ENCODE measurements at regions not wholly inside any gene's neighbourhood (a gene's known extent, or its start where the extent isn't known, plus 50 kb on each side); places are given as distances from the start of the nearest gene placed in this dataset.

DNA sequence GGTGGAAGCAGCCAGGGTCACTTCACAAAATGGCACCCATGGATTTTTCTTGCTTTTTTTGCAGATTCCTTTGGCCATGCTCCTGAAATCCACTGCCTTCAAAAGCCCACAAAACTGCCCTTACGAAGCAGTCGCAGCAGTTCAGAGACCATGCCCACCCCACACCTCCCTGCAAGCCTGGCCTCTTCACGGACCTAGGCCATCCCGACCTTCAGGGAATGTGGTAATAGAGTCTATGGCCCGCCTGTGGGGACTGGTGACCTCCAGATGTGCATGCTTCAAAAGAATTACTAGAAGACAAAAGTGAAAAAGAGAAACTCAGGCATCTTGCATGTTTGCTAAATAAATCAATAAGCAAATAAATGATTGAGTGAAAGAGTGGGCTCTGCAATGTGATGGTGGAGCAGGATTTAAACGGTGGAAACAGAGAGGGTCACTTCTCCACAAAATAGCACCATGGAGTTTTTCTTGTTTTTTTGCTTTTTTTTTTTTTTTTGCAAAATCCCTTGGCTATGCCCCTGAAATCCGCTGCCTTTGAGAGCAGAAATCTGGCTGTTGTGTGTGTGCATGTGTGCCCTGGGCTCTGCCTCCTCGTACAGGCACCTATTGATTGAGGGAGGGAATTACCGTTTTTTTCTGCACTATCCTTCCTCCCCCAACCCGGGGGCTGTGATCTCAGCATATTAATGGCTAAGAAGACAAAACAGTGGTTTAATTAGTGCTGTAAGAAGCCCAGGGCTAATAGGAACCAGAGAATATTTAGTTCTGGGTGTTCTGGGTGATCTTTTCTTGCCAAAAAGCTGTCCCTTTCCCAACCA lies 107.4 kb downstream of the PXDC1 start:
- DNase-seq = peak in 2 of 58 donors; percentile 26 to 40

DNA sequence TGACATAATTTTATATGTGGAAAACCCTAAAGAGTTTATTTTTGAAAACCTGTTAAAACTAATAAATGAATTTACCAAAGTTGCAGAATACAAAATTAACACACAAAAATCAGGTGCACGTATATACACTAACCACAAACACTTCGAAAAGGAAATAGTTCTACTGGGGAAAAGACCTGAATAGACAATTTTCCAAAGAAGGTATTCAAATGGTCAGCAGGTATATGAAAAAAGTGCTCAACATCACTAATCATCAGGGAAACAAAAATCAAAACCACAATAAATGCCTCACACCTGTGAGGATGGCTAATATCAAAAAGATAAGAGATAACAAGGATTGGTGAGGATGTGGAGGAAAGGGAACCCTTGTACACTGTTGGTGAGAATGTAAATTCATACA lies 110.6 kb downstream of the PXDC1 start:
- no peak for DNase-seq

DNA sequence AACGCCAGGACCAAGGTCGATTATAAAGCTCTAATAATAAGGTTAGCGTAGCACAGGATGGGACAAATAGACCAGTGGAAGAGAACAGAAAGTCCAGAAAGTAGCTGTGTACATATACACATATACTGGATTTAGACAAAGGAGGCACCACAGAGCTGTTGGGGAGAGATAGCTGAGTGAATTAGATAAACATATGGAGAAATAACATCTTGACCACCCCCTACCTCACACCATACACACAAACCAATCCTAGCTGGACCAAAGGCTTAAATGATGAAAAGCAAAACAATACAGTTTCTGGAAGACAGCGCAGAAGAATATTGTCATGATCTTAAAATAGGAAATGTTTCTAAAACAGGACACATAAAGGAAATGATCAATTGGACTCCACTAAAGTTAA lies 112.9 kb downstream of the PXDC1 start:
- no peak for DNase-seq

DNA sequence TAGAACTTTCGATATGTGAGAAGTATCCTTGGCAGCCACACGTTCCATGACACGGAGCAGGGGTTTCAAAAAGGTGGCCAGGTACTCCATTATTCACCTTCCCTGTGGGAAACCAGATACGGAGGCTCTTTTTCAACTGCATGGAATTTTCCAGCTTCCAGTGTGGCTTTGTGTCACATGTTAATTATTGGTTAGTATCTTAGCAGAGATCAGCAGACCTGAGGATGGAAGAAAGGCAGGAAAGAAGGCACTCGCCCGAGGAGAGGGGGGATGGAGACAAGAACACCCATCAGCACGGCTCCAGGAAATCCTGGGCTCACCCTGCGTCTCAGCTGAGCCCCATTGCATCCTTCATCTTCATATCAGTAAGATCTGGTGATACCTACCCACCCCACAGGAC lies 115.5 kb downstream of the PXDC1 start:
- no peak for DNase-seq

DNA sequence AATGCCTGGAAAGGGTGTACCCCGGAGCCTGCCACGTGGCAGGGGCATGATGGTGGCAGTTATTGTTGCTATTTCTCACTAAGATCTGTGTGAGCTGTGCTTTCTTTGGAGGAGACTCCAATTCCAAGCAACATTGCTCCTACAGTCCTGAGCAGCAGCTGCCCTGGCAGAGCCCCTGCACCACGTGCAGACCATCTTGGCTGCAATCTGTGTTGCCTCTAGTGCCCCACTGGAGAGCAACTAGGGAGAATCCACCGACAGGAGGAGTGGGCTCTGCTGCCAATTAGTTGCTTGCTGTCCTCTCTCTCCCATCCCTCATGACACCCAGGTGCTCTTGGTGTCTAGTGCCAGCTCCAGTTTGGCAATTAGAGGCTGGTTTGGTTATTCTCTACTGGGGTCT lies 116.0 kb downstream of the PXDC1 start:
- DNase-seq = peak in 25 of 58 donors; percentile 10 to 48 (median 16)

DNA sequence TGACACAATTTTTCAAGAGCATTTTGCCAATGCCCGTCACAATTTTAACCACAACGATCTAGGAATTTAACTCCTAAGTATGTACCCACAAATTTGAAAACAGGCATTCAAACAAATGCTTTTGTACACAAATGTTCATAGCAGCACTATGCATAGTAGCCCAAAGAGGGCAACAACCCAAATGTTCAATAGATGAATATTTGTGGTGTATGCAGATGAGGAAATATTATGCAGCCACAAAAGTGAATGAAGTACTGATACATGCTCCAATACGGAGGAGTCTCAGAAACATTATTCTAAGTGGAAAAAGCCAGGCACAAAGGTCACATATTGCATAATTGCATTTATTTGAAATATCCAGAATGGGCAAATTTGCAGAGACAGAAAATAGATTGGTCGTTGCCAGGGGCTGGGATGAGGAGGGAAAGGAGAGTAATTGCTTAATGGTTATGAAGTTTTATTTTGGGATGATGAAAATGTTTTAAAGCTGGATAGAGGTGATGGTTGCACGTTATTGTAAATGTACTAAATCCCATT lies 117.2 kb downstream of the PXDC1 start:
- DNase-seq = no peak

DNA sequence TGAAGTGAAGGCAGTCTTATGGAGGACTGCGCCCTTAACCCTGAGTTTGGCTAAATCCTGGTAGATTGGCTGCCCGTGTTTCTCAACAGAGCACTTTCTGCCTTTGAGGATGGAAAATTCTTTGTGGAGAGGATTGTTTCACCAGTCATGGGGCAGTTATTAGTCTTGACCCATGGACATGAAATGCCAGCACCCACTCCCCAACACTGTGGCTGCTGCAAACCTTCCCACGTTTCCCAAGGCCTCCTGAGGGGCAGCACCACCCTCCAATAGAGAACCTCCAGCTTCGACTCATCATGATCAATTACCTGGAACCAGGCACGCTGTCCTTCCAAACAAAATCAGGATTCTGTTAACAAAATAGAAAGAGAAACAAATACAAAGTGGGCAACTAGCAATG lies 117.8 kb downstream of the PXDC1 start:
- no peak for DNase-seq

DNA sequence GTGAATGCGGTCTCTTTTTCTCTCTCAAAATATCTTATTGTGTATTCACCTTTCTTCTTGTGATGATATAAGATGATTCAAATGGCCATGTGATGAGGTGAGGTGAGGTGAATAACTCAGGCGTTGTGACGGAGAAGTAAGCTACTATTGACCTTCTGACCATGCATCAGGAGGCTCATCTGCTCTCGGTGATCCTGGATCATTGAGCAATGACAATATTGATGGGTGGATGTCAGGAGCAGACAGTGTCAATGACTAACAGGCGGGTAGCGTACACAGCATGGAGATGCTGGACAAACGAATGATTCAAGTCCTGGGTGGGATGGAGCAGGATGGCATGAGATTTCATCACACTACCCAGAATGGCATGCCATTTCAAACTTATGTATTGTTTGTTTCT lies 119.6 kb downstream of the PXDC1 start:
- DNase-seq = no peak

DNA sequence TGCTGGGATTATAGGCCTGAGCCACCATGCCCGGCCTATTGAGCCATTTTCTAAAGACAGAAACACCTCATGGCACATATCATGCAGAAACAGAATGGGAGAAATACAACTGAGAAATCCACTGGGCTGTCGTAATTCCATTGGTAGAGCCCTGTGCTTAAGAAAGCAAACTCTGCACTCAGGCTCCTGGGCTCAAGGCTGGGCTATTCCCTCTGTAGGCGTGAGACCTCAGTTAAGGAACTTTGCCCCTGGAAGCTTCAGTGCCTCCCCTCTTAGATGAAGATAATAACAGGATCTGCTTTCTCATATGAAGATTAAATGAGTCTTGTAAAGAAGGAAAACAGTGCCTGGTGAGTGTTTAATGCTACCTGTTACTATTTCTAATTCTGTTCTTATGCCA lies 120.3 kb downstream of the PXDC1 start:
- no peak for DNase-seq

DNA sequence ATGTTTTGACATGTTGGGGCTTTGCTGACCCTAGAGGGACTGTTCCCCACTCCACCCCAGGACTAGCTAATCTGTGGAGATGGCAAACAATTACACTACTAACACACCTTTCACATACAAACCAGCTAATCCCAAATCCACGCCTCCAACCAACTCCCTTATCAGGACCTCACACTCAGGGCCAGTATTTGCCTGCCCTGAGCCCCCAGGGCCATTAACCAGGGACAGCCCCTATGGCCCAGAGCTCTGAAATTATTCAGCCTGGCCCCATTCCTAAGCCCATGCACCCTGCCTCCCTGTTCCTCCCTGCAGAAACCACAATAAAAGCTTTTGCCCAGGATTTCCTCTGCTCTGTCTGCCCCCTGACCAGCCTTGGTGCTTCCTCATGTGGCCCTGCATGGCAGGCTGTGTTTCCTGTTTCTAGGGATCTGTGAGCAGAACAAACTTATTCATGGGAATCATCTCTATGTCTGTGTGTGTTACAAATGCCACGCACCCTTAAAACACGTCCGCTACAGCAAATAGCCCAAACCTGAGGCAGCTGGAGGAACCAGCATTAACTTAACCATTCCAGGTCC lies 121.2 kb downstream of the PXDC1 start:
- no peak for DNase-seq

DNA sequence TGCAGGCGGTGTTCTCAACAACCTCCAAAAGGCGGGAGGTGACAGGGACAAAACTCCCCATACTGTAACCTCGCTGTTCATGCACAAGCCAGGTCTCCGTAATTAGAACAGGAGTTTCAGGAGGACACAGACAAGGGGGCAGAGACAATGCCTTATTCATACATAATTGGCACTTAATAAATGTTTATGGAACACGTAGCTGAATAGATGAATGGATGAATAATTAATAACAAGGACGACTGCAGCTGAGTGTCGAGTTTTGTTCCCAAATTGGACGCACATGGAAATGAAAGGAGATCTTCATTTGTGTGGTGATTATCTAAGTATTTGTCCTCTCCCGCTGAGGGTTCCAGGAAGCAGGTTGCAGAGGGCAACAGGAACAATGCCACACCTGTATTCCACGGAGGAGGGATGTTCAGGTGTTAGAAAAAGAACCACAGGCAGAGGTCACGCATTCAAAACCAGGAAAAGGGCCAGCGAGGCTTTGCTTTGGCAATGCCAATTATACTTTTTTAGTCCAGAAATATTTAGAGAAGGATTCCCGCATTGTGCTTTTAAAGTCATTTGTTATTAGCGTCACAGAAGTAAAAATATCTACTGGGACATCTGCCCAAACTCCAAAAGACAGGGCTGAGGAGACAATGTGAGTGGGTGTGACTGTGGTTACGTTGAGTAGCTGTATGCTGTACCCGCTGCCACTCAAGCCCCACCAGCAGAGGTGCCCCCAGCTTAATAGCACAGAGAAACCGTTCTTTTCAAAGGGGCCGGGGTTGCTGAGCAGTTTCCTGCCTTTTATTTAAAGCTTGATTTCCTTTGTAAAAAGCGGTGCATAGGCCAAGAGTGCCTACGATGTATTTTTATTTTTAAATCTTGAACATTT lies 123.3 kb downstream of the PXDC1 start:
- DNase-seq = no peak

DNA sequence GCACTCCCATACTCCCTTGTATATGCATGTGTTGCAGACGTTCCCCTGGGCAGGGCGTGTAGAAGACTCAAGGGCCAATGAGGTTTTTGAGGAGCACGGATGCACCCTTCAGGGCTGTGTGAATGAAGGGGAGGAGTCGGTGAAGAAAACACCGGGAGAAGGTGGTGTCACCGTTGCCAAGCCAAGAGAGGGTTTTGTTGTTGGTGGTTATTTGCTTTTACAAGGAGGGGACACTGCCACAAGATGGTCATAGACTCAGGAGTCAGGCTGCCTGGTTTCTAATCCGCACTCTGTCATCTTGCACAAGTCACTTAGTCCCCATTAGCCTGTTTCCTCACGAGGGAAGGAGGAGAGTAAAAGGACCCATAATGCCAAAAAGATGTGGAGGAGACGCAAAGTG lies 124.0 kb downstream of the PXDC1 start:
- DNase-seq = no peak

DNA sequence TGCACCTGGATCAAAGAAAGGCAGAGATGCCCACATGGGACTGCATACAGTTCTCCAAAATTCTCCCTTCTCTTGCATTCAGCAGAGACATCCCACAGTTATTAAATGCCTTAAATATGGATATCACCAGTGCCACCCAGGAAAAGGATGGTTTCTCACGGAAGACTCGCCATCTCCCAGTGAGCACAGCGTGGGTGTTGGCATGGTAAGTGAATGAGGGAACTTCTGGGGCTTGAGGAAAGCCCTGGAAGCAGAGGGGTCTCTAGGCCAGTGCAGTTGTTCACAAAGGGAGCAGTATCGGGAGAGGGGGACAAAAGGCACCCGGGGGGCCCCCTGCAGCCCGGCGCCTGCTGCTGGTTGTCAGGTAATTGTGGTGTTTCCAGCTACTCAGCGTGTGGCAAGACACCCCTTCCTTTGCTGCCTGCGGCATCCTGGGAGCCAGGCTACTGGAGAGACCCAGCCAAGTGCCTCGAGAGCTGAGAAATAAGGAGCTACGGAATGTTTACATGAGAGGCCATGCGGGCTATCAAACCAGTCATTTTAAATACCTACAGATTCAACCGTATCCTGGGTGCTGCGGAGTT lies 125.4 kb downstream of the PXDC1 start:
- no peak for DNase-seq

DNA sequence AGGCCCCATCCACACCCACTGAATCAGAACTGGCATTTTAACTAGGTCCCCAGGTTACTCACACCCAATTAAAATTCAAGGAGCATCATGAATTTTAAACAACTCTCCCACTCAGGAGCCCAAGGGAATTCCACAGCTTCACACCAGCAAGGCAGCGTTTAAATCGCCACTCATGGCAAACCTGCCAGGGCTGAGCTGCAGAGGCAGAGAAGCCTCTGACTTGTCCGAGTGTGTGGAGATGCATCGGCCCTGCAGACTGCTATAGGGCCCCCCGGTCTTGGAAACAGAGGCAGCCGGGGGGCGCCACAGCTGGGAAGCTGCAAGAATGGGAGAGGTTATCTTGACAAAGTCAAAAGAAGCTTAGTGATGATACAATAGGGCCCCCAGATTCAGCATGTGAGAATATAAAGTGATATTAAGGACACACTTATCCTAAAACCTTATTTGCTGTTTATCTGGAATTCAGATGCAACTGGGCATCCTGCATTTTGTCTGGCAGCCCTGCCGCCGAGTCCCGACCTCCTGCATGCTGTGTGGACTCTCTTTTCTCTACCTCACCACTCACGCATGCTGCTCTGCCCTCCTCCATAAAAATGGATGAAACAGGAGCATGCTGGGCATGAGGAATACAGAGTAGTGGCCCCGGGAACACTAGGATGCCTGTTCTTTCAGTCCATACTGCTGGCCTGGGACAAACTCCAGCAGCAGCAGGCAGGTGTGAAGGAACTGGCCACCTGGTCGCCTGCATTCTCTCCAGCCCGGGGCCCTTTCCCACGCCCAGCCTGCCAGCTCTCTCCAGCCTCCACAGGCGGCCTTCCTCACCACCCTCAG lies 126.1 kb downstream of the PXDC1 start:
- DNase-seq = no peak

DNA sequence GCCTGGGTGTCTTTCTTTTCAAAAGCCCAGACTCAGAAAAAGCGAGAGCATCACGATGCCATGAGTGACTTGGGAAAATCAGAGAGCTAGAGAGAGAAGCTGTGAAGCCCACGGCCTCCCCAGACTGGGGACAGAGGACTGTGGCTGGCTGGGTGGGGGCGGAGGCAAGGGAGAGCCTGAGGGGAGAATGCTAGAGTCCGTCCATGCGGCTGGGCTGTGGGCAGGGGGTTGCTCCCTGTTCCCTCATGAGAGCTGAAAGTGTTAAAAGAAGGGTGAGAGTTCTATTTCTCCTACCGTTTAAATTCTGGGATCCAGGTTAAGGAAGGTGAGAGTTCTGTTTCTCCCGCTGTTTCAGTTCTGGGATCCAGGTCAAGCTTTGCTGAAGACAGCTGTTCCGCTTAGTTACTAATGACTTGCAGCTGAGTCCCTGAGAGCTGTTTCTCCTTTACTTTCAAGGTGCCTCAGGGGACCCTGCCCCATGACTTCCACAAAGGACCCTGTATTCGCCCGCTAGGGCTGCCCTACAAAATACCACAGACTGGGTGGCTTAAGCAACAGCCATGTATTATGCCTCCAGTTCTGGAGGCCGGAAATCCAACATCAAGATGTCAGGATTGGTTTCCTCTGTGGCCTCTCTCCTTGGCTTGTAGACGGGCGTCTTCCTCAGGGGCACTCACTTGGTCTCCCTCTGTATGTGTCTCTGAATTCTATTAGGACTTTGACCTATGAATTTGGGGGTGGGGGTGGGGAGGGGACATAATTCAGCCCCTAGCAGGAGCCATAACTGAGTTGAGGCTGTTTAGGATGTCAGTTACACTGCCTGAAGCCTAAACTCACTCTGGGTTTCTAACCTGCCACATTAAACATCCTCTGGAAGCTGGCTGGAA lies 127.0 kb downstream of the PXDC1 start:
- no peak for DNase-seq

DNA sequence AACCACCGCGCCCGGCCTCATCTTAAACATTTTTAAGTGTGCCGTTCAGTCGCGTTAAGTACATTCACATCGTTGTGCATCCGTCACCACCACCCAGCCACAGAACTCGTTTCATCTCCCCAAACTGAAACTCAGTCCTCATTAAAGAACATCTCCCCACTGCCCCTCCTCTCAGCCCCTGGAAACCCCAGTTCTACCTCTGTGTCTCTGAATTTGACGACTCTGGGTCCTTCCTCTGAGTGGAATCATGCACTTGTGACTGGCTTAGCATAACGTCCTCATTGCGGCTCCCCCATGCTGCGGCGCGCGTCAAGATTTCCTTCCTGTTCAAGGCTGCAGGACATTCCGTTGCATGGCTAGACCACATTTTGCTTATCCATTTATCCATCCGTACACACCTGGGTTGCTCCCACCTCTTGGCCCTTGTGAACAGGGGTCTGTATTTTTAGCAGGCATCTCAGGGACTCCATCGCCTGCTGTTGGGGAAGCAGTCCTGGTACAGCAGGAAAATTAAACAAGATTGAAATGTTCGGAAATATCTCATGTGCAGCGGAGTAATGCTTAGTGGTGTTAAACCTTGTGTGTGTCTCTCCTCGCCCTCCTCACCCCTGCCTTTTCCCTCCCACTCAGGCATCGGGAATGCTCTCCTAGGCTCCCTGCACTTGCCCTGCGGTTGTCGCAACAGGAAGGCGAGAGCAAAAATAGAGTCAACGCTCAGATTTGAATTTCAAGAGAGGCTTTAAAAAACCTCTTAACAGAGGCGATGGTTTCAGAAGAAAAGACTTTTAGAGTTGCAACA lies 127.9 kb downstream of the PXDC1 start:
- DNase-seq = no peak

DNA sequence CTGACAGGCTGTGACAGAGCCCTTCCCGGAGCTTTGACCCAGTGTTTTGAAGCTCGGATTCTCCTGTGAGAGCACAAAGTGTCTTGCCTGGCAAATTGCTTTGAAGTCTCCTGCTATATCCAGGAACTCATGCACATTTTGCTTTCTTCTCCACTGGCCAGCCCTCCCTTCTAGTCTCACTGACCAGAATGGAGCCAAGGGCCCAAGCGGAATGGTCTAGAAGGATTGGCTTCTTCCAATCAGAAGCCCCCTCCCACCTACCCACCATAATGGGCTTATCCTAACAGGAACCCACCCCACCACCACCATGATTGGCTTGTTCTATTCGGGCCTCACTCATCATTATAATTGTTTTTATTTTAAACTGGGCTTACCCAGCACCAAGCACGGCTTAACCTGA lies 130.1 kb downstream of the PXDC1 start:
- DNase-seq = no peak

DNA sequence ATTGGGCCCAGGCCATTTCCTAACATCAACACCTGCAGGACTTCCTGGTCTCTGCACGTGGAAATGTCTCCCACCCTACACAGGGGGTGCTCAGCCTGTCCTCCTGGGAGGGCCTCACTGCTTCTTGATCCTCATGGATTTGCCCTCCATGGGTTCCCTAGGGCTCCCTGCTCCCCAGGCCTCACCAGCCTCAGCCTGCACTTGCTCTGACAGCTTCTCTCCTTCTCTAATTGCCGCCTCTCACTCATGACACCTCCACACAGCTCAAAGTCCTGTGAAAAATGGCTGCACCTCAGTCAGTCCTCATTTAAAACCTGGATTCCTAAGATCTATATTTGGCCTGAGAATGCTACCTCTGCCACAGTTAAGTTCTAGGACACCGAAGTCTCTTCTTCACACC lies 130.6 kb downstream of the PXDC1 start:
- no peak for DNase-seq

DNA sequence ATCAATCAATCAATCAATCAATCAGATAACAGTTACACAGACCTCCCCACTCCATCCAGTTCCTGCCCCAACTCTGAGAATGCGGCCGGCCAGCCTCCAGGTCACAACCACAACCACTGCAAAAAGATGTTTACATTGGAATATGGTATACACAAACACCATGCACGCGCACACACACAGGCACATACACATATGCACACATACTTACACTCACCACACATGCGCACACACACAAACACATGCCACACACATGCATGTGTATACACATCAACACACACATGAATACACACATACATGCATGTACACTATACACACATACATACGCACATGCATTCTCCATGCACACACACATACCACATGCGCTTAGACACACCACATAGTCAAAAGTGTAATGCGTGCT lies 131.1 kb downstream of the PXDC1 start:
- DNase-seq = no peak

Measured in anterior cingulate cortex (tissue), 58 donors.